ENCODE measurements at regions not wholly inside any gene's neighbourhood (a gene's known extent, or its start where the extent isn't known, plus 50 kb on each side); places are given as distances from the start of the nearest gene placed in this dataset.

DNA sequence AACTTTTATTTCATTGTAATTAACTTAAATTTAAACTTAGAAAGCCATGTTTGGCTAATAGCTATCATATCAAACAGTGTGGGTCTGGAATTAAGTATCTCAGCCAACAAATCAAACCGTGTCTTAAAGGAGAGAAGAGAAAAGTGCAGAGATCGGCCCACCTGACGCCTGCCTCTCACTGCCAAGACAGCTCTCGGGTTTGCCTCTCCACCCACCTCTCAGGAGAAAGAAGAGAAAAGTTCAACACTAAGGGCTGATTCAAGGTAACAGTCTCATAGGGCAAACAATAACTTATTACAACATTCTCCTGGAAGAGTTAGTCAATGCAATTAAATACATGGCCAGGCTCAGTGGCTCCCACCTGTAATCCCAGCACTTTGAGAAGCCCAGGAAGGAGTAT, 64.8 kb upstream of the PRR20G start:
- DNase-seq, result no peak
- Mint-ChIP-seq H3K27me3 (ENCODE audit: insufficient read depth) (peaks cover 13% of the 10 kb centered on the region), H3K4me1 (no peaks in the 10 kb centered on the region), H3K27ac (no peak overlapping the region), H3K4me3 (no peak overlapping the region), H3K36me3 (ENCODE audit: low read depth) (no peaks in the 10 kb centered on the region), H3K9me3 (peaks cover 33% of the 10 kb centered on the region)
- no peak overlapping the region for H3K27ac ChIP-seq (ENCODE audit: low read depth, low read length)
- peaks cover 26% of the 10 kb centered on the region for H3K9me3 ChIP-seq (ENCODE audit: control insufficient read depth, low read length)
- H3K9ac ChIP-seq (ENCODE audit: extremely low read depth, low read length, poor library complexity, severe bottlenecking), result no peak overlapping the region
- H3K27me3 ChIP-seq (ENCODE audit: control insufficient read depth, insufficient read depth, low read length, poor library complexity, severe bottlenecking), result no peaks in the 10 kb centered on the region
- H3K4me1 ChIP-seq (ENCODE audit: control insufficient read depth, insufficient read depth, low read length), result no peaks in the 10 kb centered on the region
- no peaks in the 10 kb centered on the region for H3K36me3 ChIP-seq (ENCODE audit: control insufficient read depth, insufficient read depth, low read length)
- WGBS, 2 experiments (ENCODE audit: insufficient coverage in 1 of 2, insufficient read length in 1 of 2), result 83 to 90% methylated on average over 1 to 4 of the region's 4 CpGs
- TF ChIP-seq, protein P1, sequence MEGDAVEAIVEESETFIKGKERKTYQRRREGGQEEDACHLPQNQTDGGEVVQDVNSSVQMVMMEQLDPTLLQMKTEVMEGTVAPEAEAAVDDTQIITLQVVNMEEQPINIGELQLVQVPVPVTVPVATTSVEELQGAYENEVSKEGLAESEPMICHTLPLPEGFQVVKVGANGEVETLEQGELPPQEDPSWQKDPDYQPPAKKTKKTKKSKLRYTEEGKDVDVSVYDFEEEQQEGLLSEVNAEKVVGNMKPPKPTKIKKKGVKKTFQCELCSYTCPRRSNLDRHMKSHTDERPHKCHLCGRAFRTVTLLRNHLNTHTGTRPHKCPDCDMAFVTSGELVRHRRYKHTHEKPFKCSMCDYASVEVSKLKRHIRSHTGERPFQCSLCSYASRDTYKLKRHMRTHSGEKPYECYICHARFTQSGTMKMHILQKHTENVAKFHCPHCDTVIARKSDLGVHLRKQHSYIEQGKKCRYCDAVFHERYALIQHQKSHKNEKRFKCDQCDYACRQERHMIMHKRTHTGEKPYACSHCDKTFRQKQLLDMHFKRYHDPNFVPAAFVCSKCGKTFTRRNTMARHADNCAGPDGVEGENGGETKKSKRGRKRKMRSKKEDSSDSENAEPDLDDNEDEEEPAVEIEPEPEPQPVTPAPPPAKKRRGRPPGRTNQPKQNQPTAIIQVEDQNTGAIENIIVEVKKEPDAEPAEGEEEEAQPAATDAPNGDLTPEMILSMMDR (conservative IDR thresholded peaks at IDR 0.05), result no peak
- no peak overlapping the region for H3K4me3 ChIP-seq (ENCODE audit: low read length)

DNA sequence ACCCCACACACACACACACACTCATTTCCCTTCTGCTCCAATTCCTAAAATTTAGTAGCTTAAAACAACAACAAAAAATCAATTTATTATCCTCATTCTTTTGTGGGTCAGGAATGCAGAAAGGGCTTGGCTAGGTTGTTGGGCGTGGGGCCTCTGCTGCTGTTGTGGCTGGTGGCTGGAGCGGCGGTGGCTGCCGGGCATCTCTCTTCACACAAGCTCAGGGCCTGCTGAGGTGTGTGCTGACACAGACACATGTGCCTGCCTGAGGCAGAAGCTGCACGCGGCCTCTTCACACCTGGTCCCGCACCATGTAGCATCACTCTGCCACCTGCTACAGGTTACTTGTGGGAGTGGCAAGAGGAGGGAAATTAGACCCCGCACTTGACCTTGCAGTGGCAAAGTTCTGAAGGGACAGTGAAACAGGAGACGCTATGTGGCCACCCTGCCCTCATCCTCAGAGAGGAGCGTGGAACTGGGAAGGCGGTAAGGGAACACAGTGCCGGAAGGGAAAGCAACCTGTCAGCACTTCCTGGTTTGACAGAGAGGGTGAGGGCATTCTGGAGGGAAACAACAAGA, 64.0 kb upstream of the PRR20G start:
- Mint-ChIP-seq H3K36me3 (ENCODE audit: low read depth) (no peaks in the 10 kb centered on the region), H3K4me3 (no peak overlapping the region), H3K27ac (no peak overlapping the region), H3K27me3 (ENCODE audit: insufficient read depth) (peaks cover 11% of the 10 kb centered on the region), H3K4me1 (no peaks in the 10 kb centered on the region), H3K9me3 (peaks cover 25% of the 10 kb centered on the region)
- WGBS, 2 experiments (ENCODE audit: insufficient coverage in 1 of 2, insufficient read length in 1 of 2), result 88 to 92% methylated on average over 12 of the region's 12 CpGs
- TF ChIP-seq, protein P1 (conservative IDR thresholded peaks at IDR 0.05), result no peak
- no peak overlapping the region for H3K9ac ChIP-seq (ENCODE audit: extremely low read depth, low read length, poor library complexity, severe bottlenecking)
- H3K27me3 ChIP-seq (ENCODE audit: control insufficient read depth, insufficient read depth, low read length, poor library complexity, severe bottlenecking), result no peaks in the 10 kb centered on the region
- H3K9me3 ChIP-seq (ENCODE audit: control insufficient read depth, low read length), result peaks cover 20% of the 10 kb centered on the region
- H3K4me1 ChIP-seq (ENCODE audit: control insufficient read depth, insufficient read depth, low read length), result no peaks in the 10 kb centered on the region
- no peaks in the 10 kb centered on the region for H3K36me3 ChIP-seq (ENCODE audit: control insufficient read depth, insufficient read depth, low read length)
- no peak overlapping the region for H3K27ac ChIP-seq (ENCODE audit: low read depth, low read length)
- no peak overlapping the region for H3K4me3 ChIP-seq (ENCODE audit: low read length)
- DNase-seq, result no peak

DNA sequence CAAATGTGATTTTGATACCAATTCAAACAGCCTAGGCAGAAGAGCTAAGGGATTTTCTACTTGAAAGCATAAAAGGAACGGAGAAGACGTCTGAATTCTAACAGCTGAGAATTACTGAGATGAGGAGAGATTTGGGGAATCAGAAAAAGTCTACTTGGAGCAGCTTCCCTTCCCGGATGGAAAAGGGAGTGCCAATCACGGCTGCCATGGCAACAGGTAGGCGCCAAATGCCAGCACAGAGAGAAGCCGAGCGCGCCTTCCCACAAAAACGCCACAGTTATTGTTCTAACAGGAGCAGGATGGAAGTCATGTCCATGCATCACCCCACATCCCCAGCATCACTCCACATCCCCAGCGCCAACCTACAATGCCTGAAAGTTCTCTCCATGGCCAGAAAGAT, 63.5 kb upstream of the PRR20G start:
- TF ChIP-seq, protein P1 (conservative IDR thresholded peaks at IDR 0.05), result no peak
- 80 to 86% methylated on average over 4 to 10 of the region's 10 CpGs for WGBS, 2 experiments (ENCODE audit: insufficient coverage in 1 of 2, insufficient read length in 1 of 2)
- Mint-ChIP-seq H3K4me3 (no peak overlapping the region), H3K27me3 (ENCODE audit: insufficient read depth) (peaks cover 15% of the 10 kb centered on the region), H3K27ac (no peak overlapping the region), H3K36me3 (ENCODE audit: low read depth) (no peaks in the 10 kb centered on the region), H3K4me1 (no peaks in the 10 kb centered on the region), H3K9me3 (peaks cover 20% of the 10 kb centered on the region)
- Histone ChIP-seq H3K4me1 (ENCODE audit: control insufficient read depth, insufficient read depth, low read length) (no peaks in the 10 kb centered on the region), H3K27ac (ENCODE audit: low read depth, low read length) (peak overlapping the region; percentile 17), H3K9me3 (ENCODE audit: control insufficient read depth, low read length) (peaks cover 15% of the 10 kb centered on the region), H3K27me3 (ENCODE audit: control insufficient read depth, insufficient read depth, low read length, poor library complexity, severe bottlenecking) (no peaks in the 10 kb centered on the region), H3K9ac (ENCODE audit: extremely low read depth, low read length, poor library complexity, severe bottlenecking) (no peak overlapping the region), H3K36me3 (ENCODE audit: control insufficient read depth, insufficient read depth, low read length) (no peaks in the 10 kb centered on the region), H3K4me3 (ENCODE audit: low read length) (no peak overlapping the region)
- DNase-seq, result no peak
